ENCODE measurements at regions not wholly inside any gene's neighbourhood (a gene's known extent, or its start where the extent isn't known, plus 50 kb on each side); places are given as distances from the start of the nearest gene placed in this dataset.

DNA sequence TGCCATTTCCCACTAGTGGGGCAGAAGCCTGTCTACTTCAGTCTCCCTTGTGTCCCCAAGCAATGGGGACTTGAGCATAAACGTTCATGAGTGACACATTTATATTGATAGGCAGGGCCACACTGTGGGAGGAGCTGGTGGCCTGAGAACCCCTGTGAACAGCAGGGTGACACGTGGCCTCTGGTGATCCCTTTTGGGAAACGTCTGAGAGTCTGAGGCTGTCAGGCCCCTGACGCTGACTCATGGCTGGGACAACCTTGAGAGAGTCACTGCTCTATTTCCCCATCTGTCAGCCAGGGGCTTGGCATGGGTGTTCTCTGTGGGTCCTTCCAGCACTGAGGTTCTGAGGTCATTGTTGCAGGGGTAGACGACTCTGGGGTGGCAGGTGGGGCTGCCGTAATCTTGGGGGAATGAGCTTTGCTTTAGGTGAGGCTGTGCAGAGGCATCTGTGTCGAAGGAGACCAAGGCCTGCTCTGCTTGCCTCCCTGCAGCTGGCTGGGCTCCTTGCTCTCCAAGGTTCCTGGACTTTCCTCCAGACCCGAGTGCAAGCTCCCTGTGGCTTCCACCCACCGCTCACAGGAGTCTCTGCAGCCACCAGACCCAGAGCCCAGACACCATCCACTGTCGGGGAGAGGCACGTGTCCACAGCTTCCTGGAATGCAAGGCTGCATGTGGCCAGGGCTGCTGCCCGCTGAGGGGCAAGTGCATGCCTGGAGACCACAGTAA is 54.7 kb downstream of the SMIM38 start:
- Histone ChIP-seq H3K36me3 (no peaks in the 10 kb centered on the region), H3K27me3 (no peaks in the 10 kb centered on the region), H3K27ac (no peak overlapping the region), H4K20me1 (ENCODE audit: low read depth) (no peaks in the 10 kb centered on the region), H3K4me1 (no peaks in the 10 kb centered on the region), H2AFZ (replicated peaks) (no peak overlapping the region), H3K9me3 (ENCODE audit: low read depth) (no peaks in the 10 kb centered on the region), H3K79me2 (ENCODE audit: low read depth) (no peaks in the 10 kb centered on the region), H3K9ac (no peak overlapping the region), H3K4me2 (no peak overlapping the region), H3K4me3 (no peak overlapping the region), H3F3A (ENCODE audit: low read depth) (no peaks in the 10 kb centered on the region)
- no peak overlapping the region for H3K27ac Mint-ChIP-seq
- no peaks in the 10 kb centered on the region for H3K36me3 Mint-ChIP-seq
- peaks cover 4% of the 10 kb centered on the region for H3K9me3 Mint-ChIP-seq
- TF ChIP-seq CTCF (IDR thresholded peaks at IDR 0.05) (no peak), EZH2 (IDR thresholded peaks at IDR 0.05) (no peak)
- peaks cover 21% of the 10 kb centered on the region for H3K4me1 Mint-ChIP-seq
- no peak for DNase-seq (ENCODE audit: low spot score)
- H3K27me3 Mint-ChIP-seq (ENCODE audit: insufficient read depth, low read depth) = peaks cover 7% of the 10 kb centered on the region
- H3K4me3 Mint-ChIP-seq = no peak overlapping the region

DNA sequence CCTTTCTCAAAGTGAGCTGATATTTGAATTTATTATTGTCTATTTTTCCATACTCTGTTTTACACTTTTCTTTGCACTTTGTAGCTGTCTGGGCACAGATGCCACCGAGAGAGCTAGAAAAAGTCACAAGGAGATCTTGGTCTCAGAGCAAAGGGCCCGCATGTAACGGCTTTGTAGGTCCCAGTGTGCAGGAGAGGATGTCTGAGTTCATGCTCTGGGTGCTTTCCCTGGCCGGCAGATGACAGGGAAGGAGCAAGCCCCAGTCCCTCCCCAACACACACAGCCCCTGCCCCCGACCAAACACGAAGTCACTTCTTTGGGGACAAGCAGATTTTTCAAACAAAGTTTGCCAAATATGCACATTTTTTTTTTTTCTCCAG is 55.8 kb downstream of the SMIM38 start:
- DNase-seq (ENCODE audit: low spot score) = no peak
- TF ChIP-seq EZH2 (IDR thresholded peaks at IDR 0.05) (no peak), EZH2phosphoT487 (IDR thresholded peaks at IDR 0.05) (no peak), CTCF (IDR thresholded peaks at IDR 0.05) (no peak)
- Histone ChIP-seq H3K27ac (no peak overlapping the region), H3K9ac (no peak overlapping the region), H3K4me3 (no peak overlapping the region), H3F3A (ENCODE audit: low read depth) (no peaks in the 10 kb centered on the region), H3K4me2 (no peak overlapping the region), H3K27me3 (no peaks in the 10 kb centered on the region), H3K36me3 (no peaks in the 10 kb centered on the region), H3K79me2 (ENCODE audit: low read depth) (no peaks in the 10 kb centered on the region), H3K9me3 (ENCODE audit: low read depth) (no peaks in the 10 kb centered on the region), H2AFZ (replicated peaks) (no peak overlapping the region), H3K4me1 (no peaks in the 10 kb centered on the region), H4K20me1 (ENCODE audit: low read depth) (no peaks in the 10 kb centered on the region)
- Mint-ChIP-seq H3K9me3 (peaks cover 4% of the 10 kb centered on the region), H3K4me1 (peaks cover 14% of the 10 kb centered on the region), H3K27ac (no peak overlapping the region), H3K27me3 (ENCODE audit: insufficient read depth, low read depth) (peaks cover 12% of the 10 kb centered on the region), H3K4me3 (no peak overlapping the region), H3K36me3 (no peaks in the 10 kb centered on the region)

GRCh38 chr11:69211920-69212797 is 56.4 kb downstream of the SMIM38 start:
- DNase-seq (ENCODE audit: low spot score) = peak; percentile 34
- Histone ChIP-seq H3K4me3 (no peak overlapping the region), H3K4me2 (no peak overlapping the region), H3K36me3 (no peaks in the 10 kb centered on the region), H4K20me1 (ENCODE audit: low read depth) (no peaks in the 10 kb centered on the region), H2AFZ (replicated peaks) (no peak overlapping the region), H3K9me3 (ENCODE audit: low read depth) (no peaks in the 10 kb centered on the region), H3K79me2 (ENCODE audit: low read depth) (no peaks in the 10 kb centered on the region), H3K27ac (no peak overlapping the region), H3K4me1 (no peaks in the 10 kb centered on the region), H3K9ac (no peak overlapping the region), H3F3A (ENCODE audit: low read depth) (no peaks in the 10 kb centered on the region), H3K27me3 (no peaks in the 10 kb centered on the region)
- peaks cover 12% of the 10 kb centered on the region for H3K27me3 Mint-ChIP-seq (ENCODE audit: insufficient read depth, low read depth)
- no peak overlapping the region for H3K4me3 Mint-ChIP-seq
- H3K36me3 Mint-ChIP-seq = no peaks in the 10 kb centered on the region
- H3K9me3 Mint-ChIP-seq = peaks cover 4% of the 10 kb centered on the region
- H3K4me1 Mint-ChIP-seq = peaks cover 14% of the 10 kb centered on the region
- TF ChIP-seq CTCF (IDR thresholded peaks at IDR 0.05) = peak; percentile 43
- no peak for TF ChIP-seq EZH2phosphoT487 (IDR thresholded peaks at IDR 0.05)
- peak overlapping the region; percentile 67 for H3K27ac Mint-ChIP-seq
